ENCODE measurements at regions not wholly inside any gene's neighbourhood (a gene's known extent, or its start where the extent isn't known, plus 50 kb on each side); places are given as distances from the start of the nearest gene placed in this dataset.

DNA sequence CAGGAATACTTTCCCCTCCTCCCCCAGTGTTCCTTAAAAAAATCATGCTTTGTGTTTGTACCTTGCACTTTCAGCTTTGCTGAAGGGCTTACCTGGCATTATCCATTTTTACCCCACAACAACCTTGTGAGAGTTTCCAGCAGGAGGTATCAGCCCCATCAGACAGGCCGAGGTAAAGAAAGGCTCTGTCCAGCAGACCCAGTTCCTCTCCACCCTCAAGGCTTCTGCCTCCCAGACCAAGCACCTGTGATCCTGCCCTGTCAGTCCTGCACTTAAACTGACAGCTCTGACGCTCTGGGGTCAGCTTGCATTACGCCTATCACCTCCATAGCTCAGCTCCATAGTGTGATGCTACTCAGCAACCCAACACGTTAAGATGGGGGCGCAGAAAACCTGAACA, 803.1 kb downstream of the UQCRFS1 start:
- no peak for DNase-seq (ENCODE audit: low read depth)

DNA sequence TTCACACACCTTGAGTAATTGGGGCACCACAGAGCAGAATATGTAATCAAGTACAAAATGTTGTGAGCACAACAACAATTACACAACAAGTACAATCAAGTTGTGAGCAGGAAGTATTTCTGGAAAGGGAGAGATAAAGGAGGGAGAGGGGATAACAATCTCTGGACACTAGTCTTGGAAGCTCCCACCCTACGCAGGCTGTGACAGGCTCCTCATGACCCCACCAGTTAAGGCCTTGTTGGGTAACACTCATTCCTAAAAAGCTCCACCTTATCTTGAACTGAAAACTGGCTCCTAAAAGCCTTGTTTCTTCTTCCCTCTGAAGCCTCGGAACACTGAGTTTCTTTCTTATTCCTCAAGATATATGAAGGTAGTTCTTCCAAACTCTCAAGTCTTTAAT, 806.0 kb downstream of the UQCRFS1 start:
- no peak for DNase-seq (ENCODE audit: low read depth)

DNA sequence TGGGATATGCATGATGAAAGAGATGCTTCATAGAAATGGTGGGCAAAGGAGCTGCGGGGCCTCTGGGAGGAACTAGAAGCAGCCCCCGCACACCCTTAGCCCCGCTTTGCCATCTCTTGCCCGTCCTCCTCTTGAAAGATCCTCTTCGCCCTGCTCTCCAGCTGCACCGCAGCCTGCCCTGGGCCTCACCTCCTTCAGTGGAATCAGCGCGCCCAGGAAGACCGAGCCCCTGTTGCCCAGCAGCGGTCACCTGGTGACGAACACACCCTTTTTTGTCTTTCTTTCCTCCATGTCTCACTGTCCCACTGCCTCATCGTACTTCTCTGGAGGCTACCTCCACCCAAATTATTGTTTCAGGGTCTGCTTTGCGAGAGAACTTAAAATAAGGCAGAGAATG, 807.6 kb downstream of the UQCRFS1 start:
- DNase-seq (ENCODE audit: low read depth): no peak

DNA sequence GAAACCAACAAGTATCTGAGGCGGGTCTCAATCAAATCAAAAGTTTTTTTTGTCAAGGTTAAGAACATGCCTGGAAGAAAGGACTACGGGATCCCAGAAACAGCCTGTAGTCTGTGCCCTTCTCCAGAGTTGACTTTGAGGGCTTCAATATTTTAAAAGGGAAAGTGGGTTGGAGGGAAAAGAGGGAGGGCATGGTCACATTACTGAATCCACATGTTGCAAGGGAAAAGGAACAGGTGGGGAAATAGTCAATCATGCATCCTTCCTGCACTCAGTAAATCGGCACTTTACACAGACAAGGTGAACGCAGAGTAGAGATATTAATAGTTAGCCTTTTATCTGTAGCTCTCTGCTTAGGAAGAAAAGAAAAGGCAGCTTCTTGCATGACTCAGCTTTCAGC, 808.5 kb downstream of the UQCRFS1 start:
- DNase-seq (ENCODE audit: low read depth): no peak

DNA sequence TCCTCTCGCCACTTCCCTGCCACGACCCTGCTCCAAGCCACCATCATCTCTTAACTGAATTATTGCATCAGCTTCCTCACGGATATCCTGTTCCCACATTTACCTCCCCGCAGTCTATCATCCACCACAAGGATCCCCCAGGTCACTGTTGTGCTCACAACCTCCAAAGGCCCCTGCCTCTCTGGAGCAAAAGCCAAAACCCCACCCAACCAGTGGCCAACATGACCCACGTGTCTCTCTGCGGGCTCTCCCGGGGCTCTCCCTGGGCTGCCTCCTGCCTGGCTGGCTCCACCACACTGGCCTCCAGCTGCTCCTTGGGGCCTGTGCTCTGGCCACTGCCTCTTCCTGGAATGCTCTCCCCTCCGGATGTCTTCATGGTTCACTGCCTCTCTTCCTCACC, 809.3 kb downstream of the UQCRFS1 start:
- no peak for DNase-seq (ENCODE audit: low read depth)

DNA sequence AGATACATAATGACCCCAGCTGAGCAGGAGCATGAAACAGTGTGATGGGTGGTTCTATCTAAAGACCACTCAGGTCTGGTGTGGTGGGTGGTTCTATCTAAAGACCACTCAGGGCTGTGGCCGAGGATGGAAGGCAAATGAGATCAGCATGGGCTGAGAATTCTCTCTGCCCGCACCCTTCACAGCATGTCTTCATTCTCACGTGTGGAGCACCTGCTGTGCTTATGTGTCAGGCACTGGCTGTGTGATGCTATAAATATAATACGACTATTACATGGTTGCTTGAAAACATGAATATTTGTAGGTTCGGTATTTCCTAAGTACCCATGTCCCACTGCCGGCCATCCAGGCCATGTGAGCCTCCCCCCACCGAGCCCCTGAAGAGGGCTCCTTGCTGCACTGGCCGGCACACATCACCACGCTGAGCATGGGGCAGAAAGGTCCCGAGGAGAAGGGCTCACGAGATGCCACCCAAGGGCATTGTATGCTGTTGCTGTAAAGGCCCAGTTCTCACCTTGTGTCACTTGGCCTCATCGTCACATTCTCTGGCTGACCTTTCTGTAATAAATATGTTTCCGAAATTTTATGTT, 810.2 kb downstream of the UQCRFS1 start:
- no peak for DNase-seq (ENCODE audit: low read depth)

DNA sequence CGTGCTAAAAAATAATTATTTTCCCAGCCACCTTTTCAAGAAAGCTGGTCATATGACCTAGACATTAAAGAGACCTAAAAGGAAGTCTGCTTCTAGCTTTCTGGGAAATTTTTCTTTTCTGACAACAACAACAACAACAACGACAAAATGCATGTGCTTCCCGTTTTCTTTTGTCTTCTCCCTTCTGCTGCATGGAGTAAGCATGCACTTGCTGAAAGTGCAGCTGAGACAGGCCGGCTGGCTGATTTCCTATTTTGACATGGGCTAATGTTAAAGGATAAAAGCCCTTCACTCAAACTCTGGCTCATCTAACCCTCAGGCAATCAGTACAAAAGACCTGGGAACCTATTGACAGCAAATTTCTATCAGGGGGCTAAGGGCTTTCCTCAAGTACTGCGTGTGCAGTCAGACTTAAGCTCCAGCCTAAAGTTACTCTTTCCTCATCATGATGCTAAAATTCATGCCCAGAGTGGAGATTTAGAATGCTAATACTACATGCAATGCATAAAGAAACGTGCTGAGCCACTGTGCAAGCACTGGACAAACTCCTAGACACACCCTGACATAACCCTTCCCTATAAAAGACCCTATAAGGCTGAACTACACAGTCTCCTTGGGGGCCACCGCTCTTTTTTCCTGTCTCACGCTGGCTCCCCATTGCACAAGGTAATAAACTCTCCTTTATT, 811.1 kb downstream of the UQCRFS1 start:
- DNase-seq (ENCODE audit: low read depth): no peak

DNA sequence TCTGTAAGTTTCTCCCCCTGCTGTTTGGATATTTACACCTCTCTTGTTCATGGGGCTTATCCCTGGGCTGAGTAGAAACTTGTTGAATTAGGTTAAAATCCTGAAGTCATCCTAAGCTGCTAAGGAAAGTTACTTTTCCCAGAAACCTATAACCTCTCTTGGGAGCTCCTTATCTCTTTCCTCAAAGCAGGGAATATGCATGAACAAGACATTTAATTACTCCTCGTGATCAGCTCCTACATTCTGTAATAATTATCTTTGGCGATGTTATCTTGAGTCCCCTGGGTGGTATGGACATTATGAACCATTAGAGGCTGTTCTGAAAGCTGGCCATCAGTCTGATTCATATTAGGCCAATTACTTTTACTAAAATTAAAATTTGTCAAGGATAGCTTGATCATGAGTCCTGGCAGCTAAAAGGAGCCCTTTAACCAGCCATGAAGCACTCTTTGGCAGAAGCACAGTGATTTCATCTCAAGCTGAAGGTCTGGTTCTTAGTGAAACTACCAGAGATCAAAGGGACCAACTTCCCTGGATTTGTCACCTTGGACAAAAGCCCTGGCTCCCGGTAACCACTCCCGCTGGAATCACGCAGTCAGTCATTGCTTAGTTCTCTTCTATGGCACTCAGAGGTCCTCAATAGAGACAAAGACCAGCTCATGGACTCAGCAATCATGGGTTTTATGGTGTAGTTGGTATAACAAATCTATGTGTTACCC, 811.8 kb downstream of the UQCRFS1 start:
- DNase-seq (ENCODE audit: low read depth): no peak

DNA sequence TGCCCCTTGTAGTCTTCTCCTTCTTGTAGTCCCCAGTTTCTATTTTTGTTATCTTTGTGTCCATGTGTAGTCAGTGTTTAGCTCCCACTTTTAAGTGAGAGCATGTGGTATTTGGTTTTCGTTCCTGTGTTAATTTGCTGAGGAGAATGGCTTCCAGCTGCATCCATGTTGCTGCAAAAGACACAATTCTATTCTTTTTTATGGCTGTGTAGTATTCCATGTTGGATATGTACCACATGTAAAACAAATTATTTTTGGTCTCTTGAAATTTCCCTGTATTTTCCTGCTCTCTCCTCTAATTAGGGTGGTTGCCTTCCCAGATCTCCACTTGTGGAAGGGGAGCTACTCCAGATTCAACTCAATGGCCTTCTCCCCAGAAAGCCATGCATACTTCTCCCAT, 813.8 kb downstream of the UQCRFS1 start:
- no peak for DNase-seq (ENCODE audit: low read depth)

DNA sequence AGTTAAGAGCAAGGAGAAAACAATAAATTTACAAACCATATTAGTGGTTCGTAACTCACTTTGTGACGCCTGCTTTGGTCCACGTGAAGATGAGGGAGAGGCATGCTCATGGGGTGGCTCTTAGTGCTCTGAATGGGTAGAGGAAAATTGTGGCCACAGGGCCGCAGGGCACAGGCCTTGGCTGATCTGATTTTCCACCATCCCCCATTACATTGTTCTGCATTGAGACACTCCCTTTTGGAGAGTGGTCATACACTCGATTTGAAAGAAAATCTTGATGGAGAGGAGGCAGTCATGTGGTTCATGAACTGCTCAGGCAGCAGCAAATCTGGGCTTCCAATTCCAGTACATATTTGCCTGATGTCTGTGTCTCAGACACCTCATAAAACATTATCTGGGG, 815.2 kb downstream of the UQCRFS1 start:
- no peak for DNase-seq (ENCODE audit: low read depth)

DNA sequence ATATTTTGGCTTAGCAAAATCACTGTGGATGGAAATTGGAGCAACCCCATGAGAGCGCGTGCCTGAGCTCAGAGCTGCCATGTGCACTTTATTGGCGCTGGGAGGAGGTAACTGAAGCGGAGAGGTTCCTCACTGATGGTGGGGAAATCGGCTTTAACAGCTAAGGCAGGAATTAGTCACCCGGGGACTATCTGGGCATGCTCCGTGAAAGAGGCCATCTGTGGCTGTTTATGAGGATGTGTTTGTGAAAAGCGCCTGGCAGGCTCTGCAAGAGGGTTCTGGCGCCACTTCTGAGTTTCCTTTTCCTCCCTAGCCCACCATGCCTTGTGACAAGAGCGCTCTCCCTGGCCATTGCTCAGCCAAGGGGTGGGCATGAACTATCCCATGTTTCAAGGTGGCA, 815.6 kb downstream of the UQCRFS1 start:
- DNase-seq (ENCODE audit: low read depth): no peak

DNA sequence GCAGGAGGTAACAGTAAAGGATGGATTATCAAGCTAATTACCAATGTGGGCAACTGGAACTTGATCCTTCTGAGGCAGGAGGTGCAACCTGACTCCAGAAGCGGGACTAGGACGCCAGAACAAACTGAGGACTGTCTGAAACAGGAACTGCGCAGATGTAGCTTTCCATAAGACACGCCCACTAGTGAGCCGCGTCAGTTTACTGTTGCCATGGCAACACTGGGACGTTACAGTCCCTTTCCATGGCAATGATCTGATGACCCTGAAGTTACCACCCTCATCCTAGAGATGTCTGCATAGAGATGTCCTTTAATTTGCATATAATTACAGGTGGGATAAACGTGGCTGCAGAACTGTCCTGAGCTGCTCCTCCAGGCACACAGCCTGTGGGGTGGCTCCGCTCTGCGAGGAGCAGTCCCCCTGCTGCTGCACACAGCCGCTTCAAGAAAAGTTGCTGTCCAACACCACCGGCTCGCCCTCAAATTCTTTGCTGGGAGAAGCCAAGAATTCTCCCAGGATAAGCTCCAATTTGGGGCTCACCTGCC, 816.6 kb downstream of the UQCRFS1 start:
- no peak for DNase-seq (ENCODE audit: low read depth)

DNA sequence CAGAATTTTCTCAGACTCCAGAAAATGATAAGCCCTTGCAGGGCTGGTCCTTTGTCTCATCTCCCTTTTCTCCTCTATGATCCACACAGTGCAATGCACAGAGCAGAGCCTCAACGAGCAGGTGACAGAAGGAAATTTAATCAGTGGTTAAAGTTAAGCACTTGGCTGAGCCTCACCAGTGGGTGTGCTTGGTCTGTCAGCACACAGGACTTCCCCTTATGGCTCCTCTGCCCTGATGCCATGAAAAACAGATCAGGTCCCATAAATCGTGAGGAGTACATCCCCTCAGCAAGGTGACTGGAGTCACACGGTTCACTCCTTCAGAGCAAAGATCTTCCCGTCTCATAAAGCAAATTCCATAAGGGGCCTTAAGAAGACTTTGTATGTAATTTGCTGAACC, 818.2 kb downstream of the UQCRFS1 start:
- no peak for DNase-seq (ENCODE audit: low read depth)

DNA sequence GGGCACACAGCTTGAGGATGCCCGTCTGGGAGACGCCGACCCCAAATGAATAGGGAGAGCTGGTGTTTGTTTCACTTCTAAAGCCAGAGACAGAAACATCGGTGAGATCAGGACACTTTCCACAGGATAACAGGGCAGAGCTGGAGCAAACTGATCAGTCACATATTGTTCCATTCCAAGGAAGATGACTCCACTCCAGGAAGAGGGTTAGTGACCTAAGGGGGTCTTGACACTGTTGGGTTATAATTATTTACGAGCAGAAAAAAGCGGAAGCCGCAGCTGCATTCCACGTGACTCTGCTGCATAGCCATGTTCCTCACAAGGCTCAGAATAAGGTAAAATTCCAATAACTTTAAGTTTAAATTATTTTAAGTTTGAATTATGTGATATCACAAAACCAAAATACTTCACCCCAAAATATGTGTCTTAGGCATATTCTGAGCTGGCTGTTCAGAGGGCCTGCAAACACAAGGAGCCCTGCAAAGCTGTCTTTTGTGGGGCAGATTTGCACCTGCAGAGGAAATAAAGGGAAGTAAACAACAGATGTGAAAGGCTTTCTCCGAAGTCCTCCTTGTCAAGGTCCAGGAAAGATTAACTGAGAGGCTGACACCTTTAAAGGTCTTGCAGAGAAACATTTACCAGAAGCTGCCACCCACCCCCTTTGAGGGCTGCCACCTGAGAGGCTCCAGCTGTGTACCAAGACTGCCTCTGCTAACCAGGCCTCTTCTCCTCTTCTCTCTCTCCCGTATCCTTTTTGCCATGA, 819.2 kb downstream of the UQCRFS1 start:
- DNase-seq (ENCODE audit: low read depth): no peak

DNA sequence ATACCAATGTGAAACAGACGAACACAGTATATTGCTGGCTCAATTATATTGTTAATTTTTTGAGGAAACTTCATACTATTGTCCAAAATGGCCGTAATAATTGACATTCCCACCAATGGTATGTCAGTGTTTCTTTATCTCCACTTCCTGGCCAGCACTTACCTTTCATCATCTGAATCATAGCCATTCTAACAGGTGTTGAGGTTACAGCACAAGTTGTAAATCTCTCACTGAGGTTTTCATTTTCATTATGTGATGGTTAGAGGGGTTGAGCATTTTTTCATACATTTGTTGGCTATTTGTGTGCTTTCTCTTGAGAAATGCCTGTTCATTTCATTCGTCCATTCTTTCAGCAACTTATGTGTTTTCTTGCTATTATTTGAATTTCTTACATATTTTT, 824.0 kb downstream of the UQCRFS1 start:
- DNase-seq (ENCODE audit: low read depth): no peak

DNA sequence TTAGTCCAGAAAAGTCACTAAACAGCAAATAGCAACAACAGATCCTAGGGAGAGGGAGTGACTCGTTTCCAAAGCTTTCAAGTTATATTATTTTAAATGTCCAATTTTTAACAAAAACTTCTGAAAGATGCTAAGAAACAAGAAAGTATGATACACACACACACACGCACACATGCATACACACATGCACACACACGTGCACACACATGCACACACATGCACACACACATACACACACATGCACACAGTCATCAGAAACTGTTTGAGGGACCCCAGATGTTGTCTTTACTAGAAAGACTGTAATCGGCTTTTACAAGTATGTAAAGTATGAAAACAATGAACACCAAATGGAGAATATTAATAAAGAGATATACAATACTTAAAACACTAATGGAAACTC, 825.4 kb downstream of the UQCRFS1 start:
- no peak for DNase-seq (ENCODE audit: low read depth)

DNA sequence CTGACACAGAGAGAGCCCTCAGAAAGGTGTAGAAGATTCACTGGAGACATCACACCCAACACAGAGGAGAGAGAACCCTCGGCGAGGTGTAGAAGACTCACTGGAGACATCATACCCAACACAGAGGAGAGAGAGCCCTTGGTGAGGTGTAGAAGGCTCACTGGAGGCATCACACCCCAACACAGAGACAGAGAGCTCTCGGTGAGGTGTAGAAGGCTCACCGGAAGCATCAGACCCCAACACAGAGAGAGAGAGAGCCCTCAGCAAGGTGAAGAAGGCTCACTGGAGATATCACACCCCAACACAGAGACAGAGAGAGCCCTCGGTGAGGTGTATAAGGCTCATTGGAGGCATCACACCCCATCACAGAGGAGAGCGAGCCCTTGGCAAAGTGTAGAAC, 826.5 kb downstream of the UQCRFS1 start:
- DNase-seq (ENCODE audit: low read depth): no peak

DNA sequence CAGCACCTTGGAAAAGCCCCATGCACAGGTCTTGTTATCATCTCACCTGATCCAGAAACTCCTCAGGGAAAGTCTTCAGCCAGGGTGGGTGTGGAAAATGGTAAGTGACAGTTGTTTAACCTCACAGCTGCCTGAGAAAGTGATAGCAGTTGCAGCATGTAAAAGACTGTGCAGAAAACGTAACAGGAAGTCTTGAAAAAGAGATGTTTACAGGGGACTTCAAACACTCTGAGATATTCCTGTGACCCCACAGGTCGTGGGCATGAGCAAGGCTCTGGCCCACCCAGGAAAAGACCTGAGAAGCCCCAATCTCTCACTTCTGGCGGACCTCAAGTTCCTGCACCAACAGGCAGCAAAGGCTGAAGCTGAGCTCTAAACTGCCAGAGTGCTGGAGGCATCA, 826.9 kb downstream of the UQCRFS1 start:
- no peak for DNase-seq (ENCODE audit: low read depth)

DNA sequence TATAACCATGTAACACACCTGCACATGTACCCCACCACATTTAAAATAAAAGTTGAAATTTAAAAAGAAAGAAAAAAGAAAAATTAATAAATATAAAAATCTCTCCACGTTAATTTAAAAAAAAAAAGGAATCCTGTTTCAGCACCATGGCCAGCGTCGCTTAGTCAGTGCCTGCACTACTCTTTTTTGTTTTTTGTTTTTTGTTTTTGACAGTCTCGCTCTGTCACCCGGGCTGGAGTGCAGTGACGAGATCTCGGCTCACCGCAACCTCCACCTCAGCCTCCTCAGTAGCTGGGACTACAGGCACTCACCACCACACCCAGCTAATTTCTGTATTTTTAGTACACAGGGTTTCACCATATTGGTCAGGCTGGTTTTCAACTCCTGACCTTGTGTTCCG, 835.9 kb downstream of the UQCRFS1 start:
- DNase-seq (ENCODE audit: low read depth): no peak

DNA sequence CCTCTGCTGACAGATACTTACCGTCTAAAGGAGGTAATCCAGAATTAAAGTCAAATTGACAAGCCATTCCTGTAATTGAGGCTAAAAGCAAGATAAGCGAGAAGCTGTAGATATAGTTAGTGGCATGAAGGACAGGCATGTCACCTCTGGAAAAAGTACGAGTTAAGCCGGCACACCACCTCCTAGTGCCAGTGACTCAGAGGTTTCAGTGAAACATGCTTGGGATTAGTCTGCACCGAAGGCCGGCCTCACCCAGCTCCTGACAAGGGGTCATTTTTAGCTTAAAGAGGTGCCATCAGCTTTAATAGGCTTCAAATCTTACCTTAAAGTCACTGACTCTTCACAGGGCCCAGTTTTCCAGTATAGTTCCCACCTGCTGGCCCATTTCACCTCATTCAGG, 838.0 kb downstream of the UQCRFS1 start:
- DNase-seq (ENCODE audit: low read depth): no peak

DNA sequence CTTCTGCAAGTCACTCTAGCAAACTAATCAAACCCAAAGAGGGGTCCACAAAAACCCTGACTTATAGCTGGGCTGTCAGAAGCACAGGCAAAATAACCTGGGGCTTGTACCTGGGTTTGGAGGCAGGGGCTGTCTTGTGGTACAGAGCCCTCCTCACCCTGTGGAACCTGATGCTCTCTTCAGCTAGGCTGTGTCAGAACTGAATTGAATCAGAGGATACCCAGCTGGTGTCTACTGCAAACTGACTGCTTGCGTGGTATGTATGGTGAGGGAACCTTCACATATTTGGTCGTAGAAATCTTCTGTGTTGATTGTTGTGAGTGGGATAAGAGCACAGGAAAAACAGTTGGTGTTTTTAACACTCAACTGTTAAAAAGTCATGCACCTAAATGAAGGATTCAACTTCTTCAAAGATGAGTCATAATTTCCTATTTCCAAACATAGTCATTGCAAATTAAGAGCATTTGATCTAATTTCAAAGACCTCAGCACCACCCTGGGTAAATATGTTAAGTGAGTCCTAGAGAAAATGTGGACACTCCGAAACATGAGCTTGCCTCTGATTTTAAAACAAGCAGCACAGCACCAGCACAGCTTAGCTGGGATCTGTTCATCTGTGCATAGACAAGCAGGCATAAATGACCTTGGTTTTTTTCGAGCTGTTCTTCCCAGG, 840.2 kb downstream of the UQCRFS1 start:
- no peak for DNase-seq (ENCODE audit: low read depth)

DNA sequence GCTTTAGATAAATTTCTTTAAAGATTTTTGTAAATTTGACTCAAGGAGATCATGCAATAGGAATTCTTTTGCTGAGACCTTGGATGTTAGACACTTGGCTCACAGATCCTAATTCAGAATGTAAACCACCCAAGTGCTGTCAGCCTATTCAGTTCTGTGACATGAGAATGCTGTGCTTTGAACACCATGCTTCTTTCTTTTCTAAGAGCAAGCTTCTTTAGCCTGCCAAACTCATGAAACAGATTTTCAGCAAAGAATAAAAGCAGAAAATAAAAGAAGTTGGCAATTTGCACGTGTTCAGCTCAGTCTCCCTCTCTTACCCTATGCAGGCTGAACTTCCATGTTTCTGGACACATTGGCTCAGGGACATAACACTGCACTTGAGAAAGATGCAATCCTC, 845.8 kb downstream of the UQCRFS1 start:
- no peak for DNase-seq (ENCODE audit: low read depth)
